CD4-positive, alpha-beta T cell (primary cell): ENCODE measurements at regions not wholly inside any gene's neighbourhood (a gene's known extent, or its start where the extent isn't known, plus 50 kb on each side); places are given as distances from the start of the nearest gene placed in this dataset.
"Not testable (repeated sequence)": the region's sequence is repeated elsewhere in the genome, so short reads cannot be mapped to it uniquely, and the experiment has no call there.

Experiments used
- ATAC-seq: fragments of 200-7000 bp; cut with Tn5 transposase; one replicate; pipeline ENCODE4 v1.10.0; 2022; ENCODE audit warnings: mild to moderate bottlenecking; ENCODE audit not compliant: poor library complexity
- CTCF ChIA-PET: fragments of 350-600 bp; sonication (Branson Sonifier 250); formaldehyde crosslinking; loops from one replicate; lab custom pipeline; 2021; ENCODE audit warnings: antibody characterized with exemption, inconsistent platforms; lab: Charles Lee
- POLR2A ChIA-PET: fragments of 350-600 bp; sonication (Branson Sonifier 250); formaldehyde crosslinking; loops from one replicate; lab custom pipeline; 2021; ENCODE audit warnings: antibody characterized with exemption, inconsistent platforms; lab: Charles Lee
- DNase-seq, 14 experiments: peaks; one replicate each; pipeline ENCODE4 v3.0.0-alpha.2; 2013 to 2020; ENCODE audit warnings: mixed read lengths in 2 of 14
- H3K27ac ChIP-seq, 2 donors: one replicate each; pipeline versions ENCODE4 v1.5.1 to v1.7.0; 2013; ENCODE audit warnings: low read length in 2 of 2, low read depth in 1 of 2, mild to moderate bottlenecking in 1 of 2
- H3K27me3 ChIP-seq, 2 experiments: 1 replicate in 1 of 2; 2 replicates in 1 of 2; pipeline versions ENCODE4 v1.6.1 to v1.7.0; 2013; ENCODE audit warnings: low read length in 2 of 2, control low read depth in 1 of 2, mild to moderate bottlenecking in 1 of 2, moderate library complexity in 1 of 2; ENCODE audit not compliant: insufficient read depth in 2 of 2, control insufficient read depth in 1 of 2
- H3K36me3 ChIP-seq: one replicate; pipeline ENCODE4 v1.6.1; 2013; ENCODE audit warnings: low read length, control low read depth; ENCODE audit not compliant: insufficient read depth
- H3K4me1 ChIP-seq: one replicate; pipeline ENCODE4 v1.6.1; 2013; ENCODE audit warnings: low read length, control low read depth; ENCODE audit not compliant: insufficient read depth
- H3K4me3 ChIP-seq: one replicate; pipeline ENCODE4 v1.5.1; 2013; ENCODE audit warnings: mild to moderate bottlenecking, low read length, moderate library complexity
- H3K9me3 ChIP-seq, 2 experiments: 1 replicate in 1 of 2; 2 replicates in 1 of 2; pipeline versions ENCODE4 v1.6.1 to v1.7.0; 2013; ENCODE audit warnings: low read length in 2 of 2, mild to moderate bottlenecking in 2 of 2, control low read depth in 1 of 2, moderate library complexity in 1 of 2; ENCODE audit not compliant: control insufficient read depth in 1 of 2, insufficient read depth in 1 of 2
- H3K27ac Mint-ChIP-seq: one replicate; pipeline ENCODE4 v1.8.0; 2020; ENCODE audit warnings: mixed read lengths
- H3K27me3 Mint-ChIP-seq: one replicate; pipeline ENCODE4 v1.8.0; 2021; ENCODE audit warnings: mixed read lengths
- H3K36me3 Mint-ChIP-seq: one replicate; pipeline ENCODE4 v1.8.0; 2021; ENCODE audit warnings: low read depth, mixed read lengths
- H3K4me1 Mint-ChIP-seq: one replicate; pipeline ENCODE4 v1.8.0; 2021; ENCODE audit warnings: low read depth, mixed read lengths
- H3K4me3 Mint-ChIP-seq: one replicate; pipeline ENCODE4 v1.8.0; 2020; ENCODE audit warnings: mild to moderate bottlenecking, mixed read lengths
- H3K9me3 Mint-ChIP-seq: one replicate; pipeline ENCODE4 v1.8.0; 2020; ENCODE audit warnings: mixed read lengths
- CTCF ChIP-seq: fragments of 200-600 bp; IDR thresholded peaks from one replicate; pipeline ENCODE4 v1.8.0; 2022; ENCODE audit warnings: antibody characterized with exemption, mild to moderate bottlenecking
- intact Hi-C, 2 experiments: fragments of 100-400 bp; cut with DNase I in 1 of 2; cut with micrococcal nuclease in 1 of 2; formaldehyde crosslinking; loops; one replicate each; pipeline versions ENCODE4 v1.15.1 to v1.9.0; 2023 to 2025; cut with DNase I, micrococcal nuclease

- DNase-seq, result no peak
- peaks cover 0 to 4% of the 10 kb centered on the region in 2 experiments for H3K27me3 ChIP-seq
- peaks cover 7 to 8% of the 10 kb centered on the region in 2 experiments for H3K9me3 ChIP-seq
- no peaks in the 10 kb centered on the region for H3K36me3 ChIP-seq
- no peak overlapping the region for H3K4me3 ChIP-seq
- H3K4me3 Mint-ChIP-seq, result no peak overlapping the region
- H3K36me3 Mint-ChIP-seq, result no peaks in the 10 kb centered on the region
- H3K4me1 Mint-ChIP-seq, result no peaks in the 10 kb centered on the region
- H3K9me3 Mint-ChIP-seq, result peaks cover 16% of the 10 kb centered on the region
- H3K27ac ChIP-seq, result no peak overlapping the region
- peaks cover 26% of the 10 kb centered on the region for H3K27me3 Mint-ChIP-seq
- H3K4me1 ChIP-seq, result no peaks in the 10 kb centered on the region
- intact Hi-C loops, result no loop called here
- ATAC-seq, result no peak
- CTCF ChIA-PET, result no interaction called here
- POLR2A ChIA-PET, result no interaction called here
- no peak overlapping the region for H3K27ac Mint-ChIP-seq
- no peak for TF ChIP-seq CTCF
Observed at GRCh38 chr9:115553060-115553773, 435.3 kb upstream of the TNC start.

- intact Hi-C loops, result no loop called here
- H3K36me3 Mint-ChIP-seq, result no peaks in the 10 kb centered on the region
- no peak overlapping the region for H3K27ac Mint-ChIP-seq
- Histone ChIP-seq H3K4me3 (no peak overlapping the region), H3K36me3 (no peaks in the 10 kb centered on the region), H3K9me3 (peaks cover 7 to 8% of the 10 kb centered on the region in 2 experiments), H3K27ac (no peak overlapping the region), H3K4me1 (no peaks in the 10 kb centered on the region), H3K27me3 (no peaks in the 10 kb centered on the region)
- peaks cover 6% of the 10 kb centered on the region for H3K27me3 Mint-ChIP-seq
- ChIA-PET POLR2A (no interaction called here), CTCF (no interaction called here)
- no peak for TF ChIP-seq CTCF
- DNase-seq (no peak), ATAC-seq (no peak)
- H3K4me3 Mint-ChIP-seq, result no peak overlapping the region
- H3K9me3 Mint-ChIP-seq, result peaks cover 16% of the 10 kb centered on the region
- H3K4me1 Mint-ChIP-seq, result no peaks in the 10 kb centered on the region
Observed at GRCh38 chr9:115556432-115556831, 438.5 kb upstream of the TNC start.

GRCh38 chr9:115575147-115575546 is 457.2 kb upstream of the TNC start:
- no peak for ATAC-seq
- no peak overlapping the region for H3K4me3 ChIP-seq
- H3K4me1 Mint-ChIP-seq, result no peaks in the 10 kb centered on the region
- no peaks in the 10 kb centered on the region for H3K4me1 ChIP-seq
- peaks cover 2% of the 10 kb centered on the region for H3K9me3 Mint-ChIP-seq
- H3K9me3 ChIP-seq, result peaks cover 0 to 7% of the 10 kb centered on the region in 2 experiments
- no peaks in the 10 kb centered on the region for H3K36me3 Mint-ChIP-seq
- H3K4me3 Mint-ChIP-seq, result no peak overlapping the region
- no peak overlapping the region for H3K27ac ChIP-seq
- H3K27ac Mint-ChIP-seq, result no peak overlapping the region
- intact Hi-C loops, result no loop called here
- no peaks in the 10 kb centered on the region for H3K36me3 ChIP-seq
- H3K27me3 ChIP-seq, result no peaks in the 10 kb centered on the region
- ChIA-PET POLR2A (no interaction called here), CTCF (no interaction called here)
- no peak for DNase-seq
- H3K27me3 Mint-ChIP-seq, result peaks cover 11% of the 10 kb centered on the region
- no peak for TF ChIP-seq CTCF

GRCh38 chr9:115585458-115585857 is 467.5 kb upstream of the TNC start:
- H3K36me3 ChIP-seq, H3K27me3 ChIP-seq, H3K4me3 ChIP-seq, H3K27ac ChIP-seq, ATAC-seq, H3K9me3 ChIP-seq, CTCF ChIA-PET, H3K36me3 Mint-ChIP-seq, H3K9me3 Mint-ChIP-seq, H3K4me1 ChIP-seq, H3K4me1 Mint-ChIP-seq, H3K27ac Mint-ChIP-seq, DNase-seq, H3K4me3 Mint-ChIP-seq, intact Hi-C loops: not testable (repeated sequence)
- H3K27me3 Mint-ChIP-seq, result peaks cover 21% of the 10 kb centered on the region
- POLR2A ChIA-PET, result interaction anchor here (0.6 kb wide), 1 partner anchor 21 kb away, joined by 3 read pairs; no protein-coding TSS in a partner anchor
